Stimulated activated CD8-positive, alpha-beta memory T cell treated with anti-CD3 and anti-CD28 coated beads, Interleukin-7, amount 100 ng/mL, for 24 hours (primary cell): ENCODE measurements at regions not wholly inside any gene's neighbourhood (a gene's known extent, or its start where the extent isn't known, plus 50 kb on each side); places are given as distances from the start of the nearest gene placed in this dataset.

Experiments
- DNase-seq: peaks from one replicate; pipeline ENCODE4 v3.0.0-alpha.2; 2020; ENCODE audit warnings: low read depth

DNA sequence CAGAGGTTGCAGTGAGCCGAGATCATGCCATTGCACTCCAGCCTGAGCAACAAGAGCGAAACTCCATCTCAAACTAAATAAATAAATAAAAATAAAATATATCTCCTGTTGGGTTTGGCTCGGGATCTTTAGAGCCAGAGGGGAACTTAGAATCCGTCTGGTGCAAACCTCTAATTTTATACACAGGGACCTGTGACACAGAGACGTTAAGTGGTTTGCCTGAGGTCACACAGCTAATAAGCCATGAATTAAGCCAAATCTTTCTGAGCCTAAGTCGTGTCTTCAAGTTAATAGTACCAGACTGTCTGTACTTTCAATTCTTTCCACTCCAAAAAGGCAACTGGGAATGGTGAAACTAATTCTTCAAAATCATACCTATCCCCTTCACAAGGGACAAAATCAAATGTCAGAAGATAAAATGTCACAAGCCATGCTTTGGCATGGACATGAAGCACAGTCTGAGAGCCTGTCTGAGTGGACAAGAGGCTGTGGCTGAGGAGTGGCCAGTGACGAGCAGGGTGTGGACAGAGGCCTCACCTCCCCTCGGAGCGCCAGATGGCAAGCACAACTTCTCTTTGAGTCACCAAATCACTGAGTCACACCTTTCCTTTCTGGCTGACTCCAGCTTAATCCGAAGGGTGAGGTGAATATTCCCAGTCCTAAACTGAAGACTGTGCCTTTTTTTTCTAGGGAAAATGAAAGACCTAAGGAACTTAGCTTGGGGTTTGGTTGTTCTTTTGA, 177.4 kb downstream of the TFAP2A start:
- DNase-seq = no peak

DNA sequence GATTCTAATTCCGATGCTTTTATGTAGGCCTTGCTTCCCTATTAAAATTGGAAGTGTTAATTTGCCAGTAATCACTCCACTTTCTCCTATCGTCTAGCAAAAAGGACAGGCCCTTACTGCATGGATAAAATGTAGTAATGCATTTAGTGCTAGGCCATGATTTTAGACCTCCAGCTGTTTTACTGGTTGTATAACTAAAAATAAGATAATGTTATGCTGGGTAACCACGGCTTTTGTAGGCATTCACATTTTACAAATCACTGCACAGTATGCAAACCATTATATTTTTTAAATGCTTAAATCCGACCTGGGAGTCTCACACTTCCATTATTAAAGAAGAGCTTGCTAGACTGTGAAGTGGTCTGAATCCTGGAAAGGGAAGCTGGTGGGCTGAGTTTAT, 179.5 kb downstream of the TFAP2A start:
- DNase-seq = no peak

DNA sequence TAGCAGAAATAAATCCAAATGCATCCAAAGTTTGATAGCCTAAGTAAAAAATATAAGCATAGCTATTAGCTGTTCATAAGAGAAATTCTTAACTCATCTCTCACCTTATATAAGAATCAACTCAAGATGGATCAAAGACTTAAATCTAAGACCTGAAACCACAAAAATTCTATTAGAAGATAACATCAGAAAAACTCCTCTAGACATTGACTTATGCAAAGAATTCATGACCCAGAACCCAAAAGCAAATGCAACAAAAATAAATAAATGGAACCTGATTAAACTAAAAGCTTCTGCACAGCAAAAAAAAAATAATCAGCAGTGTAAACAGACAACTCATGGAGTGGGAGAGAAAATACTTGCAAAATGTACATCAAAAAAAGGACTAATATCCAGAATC, 184.3 kb downstream of the TFAP2A start:
- DNase-seq = no peak

DNA sequence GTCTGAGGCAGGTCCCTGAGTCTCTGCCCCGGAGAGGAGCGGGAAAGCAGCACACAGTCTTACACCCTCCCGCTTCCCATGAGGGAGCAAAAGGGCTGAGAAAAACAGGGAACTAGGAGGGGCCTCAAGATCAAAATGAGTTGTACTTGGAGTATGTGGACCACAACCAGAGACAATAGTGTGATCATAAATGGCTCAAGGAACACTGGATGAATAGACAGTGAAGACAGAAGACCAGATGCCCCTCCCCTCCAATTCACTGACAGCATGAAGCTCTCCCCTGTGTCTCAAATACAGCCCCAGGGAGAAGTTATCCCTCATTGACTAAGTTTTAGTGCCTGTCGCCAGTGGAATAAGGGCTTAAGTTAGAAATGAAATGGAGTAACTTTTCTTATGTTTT, 191.0 kb downstream of the TFAP2A start:
- no peak for DNase-seq

DNA sequence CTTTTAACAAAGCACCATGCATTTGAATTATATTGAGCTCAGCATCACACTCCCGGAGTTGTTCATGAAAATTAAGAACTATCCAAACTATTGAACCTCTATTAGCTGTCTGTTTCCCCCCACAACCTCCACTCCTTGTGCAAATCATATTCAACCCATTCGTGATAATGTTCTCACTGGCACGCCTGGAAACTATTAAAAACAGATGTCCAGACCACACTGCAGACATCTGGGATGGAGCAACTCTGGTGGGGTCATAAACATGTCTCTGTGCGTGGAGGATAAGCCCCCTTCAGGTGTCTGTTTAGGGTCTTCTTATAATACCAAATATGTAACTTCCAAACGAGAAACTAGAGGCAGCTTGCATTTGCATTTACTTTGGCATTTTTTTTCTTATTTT, 193.7 kb downstream of the TFAP2A start:
- no peak for DNase-seq

DNA sequence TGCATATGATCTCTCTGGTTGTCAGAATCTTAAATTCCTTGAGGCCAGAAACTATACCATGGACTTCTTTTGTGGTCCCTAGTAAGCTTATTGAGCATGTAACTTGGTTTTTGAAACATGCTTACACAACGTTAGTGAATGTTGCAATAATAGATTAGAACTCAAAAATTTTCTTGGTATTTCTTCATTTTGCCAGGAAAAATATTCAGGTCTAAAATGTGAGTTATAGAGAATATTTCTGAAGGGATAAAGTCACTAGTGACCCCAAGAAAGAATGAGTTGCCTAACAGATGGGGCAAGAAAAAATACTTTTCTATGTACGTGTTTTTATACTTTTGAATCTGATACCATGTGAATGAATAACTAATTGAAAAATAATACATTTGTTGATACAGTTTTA, 195.4 kb downstream of the TFAP2A start:
- DNase-seq = no peak

DNA sequence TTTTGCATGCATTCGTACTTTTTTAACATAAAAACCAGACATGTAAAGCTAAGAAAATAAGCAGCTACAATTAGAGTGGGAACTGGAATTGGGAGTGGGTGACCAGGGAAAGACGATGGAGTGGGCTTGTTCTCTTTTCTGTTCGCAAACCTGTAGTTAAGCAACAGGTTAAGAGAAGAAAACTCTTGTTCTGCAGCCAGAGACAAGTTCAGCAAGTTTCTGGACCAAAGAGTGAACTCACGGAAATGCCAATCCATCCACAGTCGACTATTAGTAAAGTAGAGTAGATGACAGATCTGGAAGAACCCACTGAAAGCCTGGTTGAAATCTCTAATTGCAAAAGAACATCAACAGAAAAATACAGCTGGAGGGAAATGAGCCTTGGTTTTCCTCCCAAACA, 197.8 kb downstream of the TFAP2A start:
- no peak for DNase-seq

DNA sequence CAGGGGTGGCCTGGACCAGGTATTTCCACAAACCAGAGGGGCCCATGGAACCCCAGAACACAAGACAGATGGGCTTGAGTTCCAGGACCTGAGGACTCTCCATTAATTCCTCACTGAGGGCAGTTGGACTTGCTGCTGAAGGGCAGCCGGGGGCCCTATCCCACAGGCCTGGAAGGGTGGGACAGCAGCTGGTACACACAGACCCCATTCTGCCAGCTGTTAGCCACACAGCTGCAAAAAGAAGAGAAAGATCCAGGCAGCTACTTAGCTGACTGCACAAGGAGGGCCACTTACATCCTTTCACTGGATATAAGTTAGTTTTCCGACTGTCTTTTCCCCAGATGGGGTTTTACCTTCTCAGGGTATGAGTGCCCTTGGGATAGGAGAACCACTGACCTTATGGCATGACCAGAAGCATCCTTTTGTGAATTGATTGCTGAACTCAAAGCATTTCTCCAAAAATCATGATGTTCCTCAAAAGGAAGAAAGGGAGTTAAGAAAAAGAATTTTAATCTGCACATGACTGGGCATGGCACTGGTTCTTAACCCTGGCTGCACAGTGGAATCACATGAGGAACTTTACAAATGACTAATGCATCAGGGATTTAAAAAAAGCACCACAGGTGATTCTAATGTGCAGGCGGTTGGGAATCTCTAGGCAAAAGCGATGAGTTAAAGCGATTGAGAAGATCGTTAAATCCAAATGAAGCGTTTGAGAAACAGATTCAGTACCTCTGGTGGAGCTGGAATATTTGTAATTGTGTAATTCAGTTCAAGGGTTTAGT, 199.4 kb downstream of the TFAP2A start:
- DNase-seq = no peak

DNA sequence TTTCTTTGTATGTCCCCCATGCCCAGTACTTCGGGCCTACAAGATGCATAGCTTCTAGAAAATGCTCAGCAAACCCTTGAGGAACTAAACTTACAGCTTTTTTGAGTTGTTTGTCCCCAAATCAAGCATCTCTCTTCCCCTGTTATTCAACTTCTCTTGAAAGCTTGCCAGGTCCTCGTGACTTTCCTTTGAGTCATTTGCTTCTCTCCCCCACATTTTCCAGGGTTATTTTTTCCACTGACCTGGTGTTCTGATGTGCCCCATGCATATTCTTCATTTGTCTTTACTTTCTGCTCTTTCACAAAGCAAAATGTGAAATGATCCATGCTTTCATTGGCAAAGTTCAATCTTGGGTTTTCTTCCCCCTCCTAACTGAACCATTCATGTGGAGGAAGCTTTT, 204.8 kb downstream of the TFAP2A start:
- no peak for DNase-seq

DNA sequence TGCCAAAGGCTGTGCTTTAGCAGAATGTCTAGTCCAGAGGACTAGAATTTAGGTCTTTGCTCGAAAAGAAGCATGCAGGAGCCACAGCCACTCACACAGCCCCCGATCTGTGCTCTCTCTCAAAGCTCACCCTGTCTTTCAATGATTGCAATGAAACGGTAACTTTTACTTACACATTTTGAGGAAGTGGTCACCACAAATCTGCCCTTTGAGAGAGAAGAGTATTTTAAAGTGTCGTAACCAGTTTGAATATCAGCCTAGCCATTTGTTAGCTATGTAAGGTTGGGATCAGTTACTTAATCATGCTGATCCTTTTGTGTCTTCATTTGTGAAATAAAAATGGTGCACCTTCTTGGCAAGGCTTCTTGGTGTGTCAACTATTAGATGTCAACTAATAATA, 209.0 kb downstream of the TFAP2A start:
- no peak for DNase-seq

DNA sequence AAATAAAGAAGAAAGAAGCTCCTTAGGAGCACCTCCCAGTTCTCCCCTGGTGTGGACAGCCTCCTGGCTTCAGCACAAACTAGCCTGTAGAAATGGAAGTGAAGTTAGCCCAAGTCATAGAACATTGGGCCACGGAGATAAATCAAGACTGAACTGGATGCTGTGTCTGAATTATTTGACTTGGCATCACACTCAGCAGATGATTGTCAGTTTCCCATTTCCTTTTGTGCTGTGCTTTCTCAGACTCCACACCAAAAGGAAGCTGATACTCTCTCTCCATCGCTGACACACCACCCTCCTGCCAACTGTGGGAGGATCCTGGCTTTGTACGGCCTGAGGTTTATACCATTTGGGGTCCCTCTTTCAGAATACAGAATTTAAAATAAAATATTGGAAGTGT, 209.8 kb downstream of the TFAP2A start:
- DNase-seq = no peak

DNA sequence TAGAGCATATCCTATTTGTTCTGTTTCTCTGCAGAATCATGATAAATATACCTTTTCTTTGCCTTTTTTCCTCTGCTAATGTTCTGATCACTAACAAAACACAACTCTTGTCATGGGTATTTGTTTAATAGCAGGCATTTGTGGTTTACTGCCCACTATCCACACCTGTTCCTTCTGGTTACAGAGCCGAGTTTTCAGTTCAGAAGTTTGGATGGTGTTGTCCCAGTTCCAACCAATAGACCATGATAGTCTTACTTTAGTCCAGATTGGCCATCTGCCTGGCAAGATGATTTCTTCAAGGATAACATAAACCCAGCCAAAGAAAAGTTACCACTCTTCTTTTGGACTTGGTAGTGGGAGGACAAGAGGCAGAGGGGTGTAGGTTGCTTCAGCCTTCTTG, 211.2 kb downstream of the TFAP2A start:
- no peak for DNase-seq

DNA sequence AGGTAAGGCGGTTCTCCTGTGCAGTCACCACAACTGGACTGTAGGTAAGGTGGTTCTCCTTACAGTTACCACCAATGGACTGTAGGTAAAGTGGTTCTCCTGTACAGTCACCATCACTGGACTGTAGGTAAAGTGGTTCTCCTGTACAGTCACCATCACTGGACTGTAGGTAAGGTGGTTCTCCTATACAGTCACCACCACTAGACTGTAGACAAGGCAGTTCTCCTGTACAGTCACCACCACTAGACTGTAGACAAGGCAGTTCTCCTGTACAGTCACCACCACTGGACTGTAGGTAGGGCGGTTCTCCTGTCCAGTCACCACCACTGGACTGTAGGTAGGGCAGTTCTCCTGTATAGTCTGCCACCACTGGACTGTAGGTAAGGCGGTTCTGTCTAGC, 212.3 kb downstream of the TFAP2A start:
- DNase-seq = no peak

DNA sequence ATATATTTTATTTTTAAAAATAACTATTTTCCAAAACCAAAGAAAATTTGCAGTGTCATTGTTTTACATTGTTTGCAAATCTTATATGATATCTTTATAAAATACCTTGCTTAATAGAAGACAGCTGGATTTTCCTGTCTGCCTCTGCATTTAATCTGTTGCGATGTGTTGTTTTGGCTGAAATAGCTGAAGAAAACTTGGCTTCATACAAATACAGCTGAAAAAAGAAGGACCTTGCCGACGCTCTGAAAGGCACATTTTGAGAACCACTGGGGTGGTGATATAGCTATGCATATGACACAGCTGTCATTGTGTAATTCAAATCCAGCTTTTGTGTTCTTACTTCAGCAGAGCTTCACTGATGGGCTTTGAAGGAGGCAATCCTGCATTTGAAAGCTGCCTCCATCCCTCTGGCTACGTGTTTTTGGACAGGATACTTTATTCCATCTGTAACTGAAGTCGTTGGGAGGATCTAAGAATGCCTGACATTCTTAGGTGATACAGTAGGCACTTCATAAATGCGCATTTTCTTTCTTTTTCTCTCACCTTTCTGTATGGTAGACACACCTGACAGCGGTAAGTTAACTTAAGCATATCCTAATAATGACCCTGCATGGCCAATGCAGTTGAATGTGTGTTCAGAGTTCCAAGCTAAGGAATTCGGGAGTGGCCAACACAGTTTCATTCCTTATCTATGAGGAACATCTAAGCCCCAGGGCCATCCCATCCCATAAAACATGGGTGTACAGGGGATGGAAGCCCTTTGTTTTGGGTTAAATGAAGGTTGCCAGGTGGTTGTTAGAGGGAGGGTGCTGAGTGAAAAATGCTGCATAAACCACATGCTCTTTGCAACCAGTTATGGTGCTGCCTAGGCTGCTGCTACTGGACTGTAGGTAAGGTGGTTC, 213.0 kb downstream of the TFAP2A start:
- no peak for DNase-seq

DNA sequence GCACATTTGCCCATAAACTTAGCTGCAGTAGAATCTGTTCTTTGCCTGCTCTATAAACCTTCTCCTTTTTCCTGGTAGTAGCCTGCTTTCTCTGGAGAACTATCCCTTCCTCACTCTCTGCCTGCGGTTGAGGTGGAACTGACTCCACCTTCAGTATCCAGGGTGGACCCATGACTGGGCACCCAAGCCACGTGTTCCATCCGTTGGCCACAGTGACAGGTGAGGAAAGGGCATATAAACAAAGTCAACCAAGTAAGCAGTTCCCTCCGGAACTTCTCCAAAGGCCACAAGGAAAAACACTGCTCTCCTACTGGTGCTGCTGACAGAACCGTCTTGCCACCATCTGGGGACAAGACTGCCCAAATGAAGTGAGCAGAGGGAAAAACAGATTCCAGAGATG, 218.8 kb downstream of the TFAP2A start:
- no peak for DNase-seq

DNA sequence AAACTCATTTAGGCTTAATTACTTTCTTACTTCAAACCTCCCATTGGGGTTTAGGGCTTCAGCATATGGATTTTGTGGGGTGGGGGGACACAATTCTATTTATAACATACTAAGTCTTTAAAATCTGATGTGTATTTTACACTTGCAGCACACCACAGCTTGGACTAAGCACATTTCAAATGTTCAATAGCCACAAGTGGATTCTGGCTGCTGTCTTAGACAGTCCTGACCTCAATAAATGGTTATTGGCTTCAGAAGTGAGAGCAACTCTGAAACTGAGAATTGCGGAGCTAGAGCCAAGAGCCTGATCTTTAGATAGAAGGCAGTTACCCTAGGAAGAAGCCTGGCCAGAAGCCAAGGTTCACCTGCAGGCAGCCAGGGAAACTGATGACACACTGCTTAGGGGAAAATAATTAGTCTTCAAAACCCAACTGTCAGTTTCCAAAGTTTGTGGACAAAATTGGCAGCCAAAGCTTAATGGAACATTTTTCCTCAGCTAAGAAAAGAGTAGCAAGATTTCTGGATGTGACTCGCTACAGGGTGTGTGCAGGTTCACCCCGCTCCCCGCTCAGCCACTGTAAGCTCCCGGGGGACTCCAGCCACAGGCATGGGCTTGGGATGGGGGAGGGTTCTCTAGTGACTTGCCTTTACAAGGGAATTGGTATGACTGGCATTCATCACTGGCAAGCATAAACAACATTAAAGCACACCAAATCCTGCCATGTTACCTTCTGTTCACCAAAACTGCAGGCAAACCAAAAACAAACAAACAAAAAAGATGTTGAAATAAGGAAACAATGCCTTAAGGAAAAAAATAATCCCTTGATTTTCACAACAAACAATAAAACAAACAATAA, 219.8 kb downstream of the TFAP2A start:
- DNase-seq = no peak

DNA sequence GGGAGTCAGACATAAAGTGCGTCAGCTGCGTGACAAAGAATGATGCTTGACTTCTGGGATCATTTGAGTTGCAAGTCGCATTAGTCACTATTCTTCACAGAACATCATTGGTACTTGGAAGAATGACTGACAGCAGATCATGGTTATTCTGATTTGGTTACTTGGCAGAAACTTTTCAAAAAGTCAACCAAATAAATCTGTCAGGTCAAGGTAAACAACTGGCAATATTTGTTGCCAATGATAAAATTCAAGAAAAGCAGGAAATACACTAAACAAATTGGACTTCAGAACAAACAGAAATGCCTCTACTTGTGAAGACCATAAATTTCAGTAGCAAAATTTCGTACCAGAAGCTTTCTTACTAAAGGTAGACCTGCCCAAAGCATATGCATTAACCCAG, 221.6 kb downstream of the TFAP2A start:
- DNase-seq = no peak

DNA sequence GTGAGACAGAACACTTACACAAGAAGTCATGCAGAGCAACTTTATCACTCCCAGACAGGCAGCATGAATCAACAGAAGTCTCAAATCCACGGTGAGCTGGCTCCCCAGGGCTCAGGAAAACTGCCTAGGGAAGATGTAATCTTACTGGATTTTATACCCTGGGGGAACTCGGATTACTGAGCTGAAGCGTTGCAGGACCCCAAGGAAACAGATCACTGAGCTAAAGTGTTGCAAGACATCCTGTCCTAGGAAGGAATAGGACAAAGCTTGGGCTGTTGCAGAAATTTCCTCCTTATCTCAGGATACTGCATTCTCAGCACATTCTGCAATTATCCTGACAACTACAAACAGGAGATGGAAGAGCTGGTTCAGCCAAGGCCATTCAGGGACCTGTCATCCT, 224.8 kb downstream of the TFAP2A start:
- DNase-seq = no peak

DNA sequence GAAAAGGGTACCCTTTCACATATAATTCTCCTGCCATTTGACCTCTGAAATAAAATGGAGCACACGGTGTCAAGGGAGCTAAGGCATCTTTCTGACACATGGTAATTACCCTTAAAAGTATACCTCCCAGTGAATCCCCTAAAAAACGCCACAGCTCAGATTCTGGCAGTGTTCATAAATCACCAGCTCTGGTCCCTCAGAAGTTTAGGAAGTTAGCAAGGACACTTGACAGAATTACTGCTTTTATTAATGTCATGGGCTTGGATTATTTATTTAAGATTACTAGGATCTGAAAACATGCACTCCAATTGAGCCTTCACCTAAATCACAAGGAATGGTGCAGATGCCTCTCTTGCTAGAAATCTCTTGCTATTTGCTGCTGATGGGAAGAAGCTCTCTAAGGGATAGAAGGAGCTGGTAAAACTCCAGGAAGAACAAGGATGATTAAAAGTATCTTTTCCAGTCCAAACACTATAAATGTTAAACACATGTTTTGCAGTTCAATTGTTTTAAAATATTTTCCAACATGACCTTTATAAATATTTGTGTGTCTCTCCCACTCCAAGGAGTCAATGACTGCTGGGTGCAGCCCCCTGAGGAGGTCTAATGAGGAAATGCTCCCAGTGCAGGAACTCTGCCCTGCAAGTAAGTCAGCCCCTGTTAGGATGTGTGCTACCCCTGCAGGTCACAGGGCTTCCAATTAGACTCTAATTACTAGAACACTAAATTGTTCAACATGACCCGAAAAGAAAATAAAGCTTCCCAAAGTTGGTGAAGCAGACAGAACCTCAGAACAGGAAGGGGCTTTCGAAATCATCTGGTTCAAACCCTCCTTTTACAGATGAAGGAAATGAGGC, 230.3 kb downstream of the TFAP2A start:
- no peak for DNase-seq

DNA sequence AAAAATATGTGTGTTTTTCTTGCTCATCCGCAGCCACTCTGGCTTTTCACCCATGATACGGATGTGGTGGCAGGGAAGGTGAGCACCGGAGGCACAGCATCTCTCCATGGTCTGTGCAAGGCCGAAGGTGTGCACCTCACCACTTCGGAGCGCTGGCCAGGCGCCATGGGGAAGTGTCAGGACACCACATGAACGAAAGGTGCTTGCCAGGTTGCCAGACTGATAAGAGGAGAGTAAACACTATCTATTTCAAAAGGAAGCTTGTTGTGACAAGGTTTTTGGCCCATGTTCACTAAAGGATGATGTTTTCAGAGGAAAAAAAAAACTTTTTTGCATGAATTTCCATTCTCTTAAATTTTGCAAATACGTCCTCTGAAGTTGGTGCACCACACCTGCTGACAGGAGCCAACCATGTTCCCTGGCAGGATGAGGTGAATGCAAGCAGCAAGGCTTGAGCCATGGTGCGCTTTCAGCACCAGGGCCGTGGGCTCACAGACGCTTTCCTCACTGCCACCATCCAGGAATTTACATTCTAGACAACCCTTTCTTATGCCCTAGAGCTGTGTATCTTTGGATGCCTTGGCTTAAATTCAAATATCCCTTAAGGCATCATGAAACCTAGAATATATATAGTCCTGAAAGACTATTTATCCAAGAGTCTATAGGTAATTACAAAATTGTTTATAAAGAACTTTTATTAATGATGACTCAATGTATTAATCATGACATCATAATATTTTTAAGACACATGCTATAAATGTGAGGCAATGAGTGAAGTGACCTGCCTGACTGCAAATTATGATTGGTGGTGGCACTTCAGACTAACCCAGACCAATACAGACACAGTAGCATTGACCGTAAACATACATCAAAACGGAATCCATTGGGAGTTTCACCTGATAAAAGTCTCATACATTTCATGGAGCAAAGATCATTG, 234.5 kb downstream of the TFAP2A start:
- no peak for DNase-seq
